IMR-90 (cell line): ENCODE measurements at regions not wholly inside any gene's neighbourhood (a gene's known extent, or its start where the extent isn't known, plus 50 kb on each side); places are given as distances from the start of the nearest gene placed in this dataset.

Source experiments
- CEBPB ChIP-seq: IDR thresholded peaks from 2 replicates; pipeline ENCODE4 v1.6.1; 2012; ENCODE audit warnings: low read depth, low read length, improper control_type of control experiment
- CHD1 ChIP-seq: IDR thresholded peaks from 2 replicates; pipeline ENCODE4 v1.6.1; 2012; ENCODE audit warnings: low read depth, low read length, improper control_type of control experiment
- CTCF ChIP-seq: conservative IDR thresholded peaks from 2 replicates; pipeline ENCODE4 v1.5.1; 2012; ENCODE audit warnings: mild to moderate bottlenecking, low read depth, low read length, improper control_type of control experiment
- FOS ChIP-seq: fragments of 150-350 bp; IDR thresholded peaks from 2 replicates; pipeline ENCODE4 v1.6.1; 2016; ENCODE audit warnings: low read depth, low read length
- MAFK ChIP-seq: IDR thresholded peaks from 2 replicates; pipeline ENCODE4 v1.6.1; 2012; ENCODE audit warnings: low read depth, low read length, improper control_type of control experiment
- NFE2L2 ChIP-seq: fragments of 150-350 bp; IDR thresholded peaks from 2 replicates; pipeline ENCODE4 v1.6.1; 2016; ENCODE audit warnings: low read depth, mild to moderate bottlenecking, low read length
- POLR2A ChIP-seq: IDR thresholded peaks from 2 replicates; pipeline ENCODE4 v1.6.1; 2012; ENCODE audit warnings: mild to moderate bottlenecking, low read depth, low read length
- RAD21 ChIP-seq: IDR thresholded peaks from 2 replicates; pipeline ENCODE4 v1.6.1; 2012; ENCODE audit warnings: low read length, improper control_type of control experiment
- RFX5 ChIP-seq: IDR thresholded peaks from 2 replicates; pipeline ENCODE4 v1.8.0; 2012; ENCODE audit warnings: low read depth, mild to moderate bottlenecking, low read length, moderate library complexity
- SMC3 ChIP-seq: fragments of 150-350 bp; IDR thresholded peaks from 2 replicates; pipeline ENCODE4 v1.6.1; 2016; ENCODE audit warnings: low read depth, mild to moderate bottlenecking, antibody characterized with exemption, low read length, moderate library complexity
- TF ChIP-seq, protein P1 (sequence below): fragments of 150-350 bp; IDR thresholded peaks from 2 replicates; pipeline ENCODE4 v1.6.1; 2017; ENCODE audit warnings: mild to moderate bottlenecking, antibody characterized with exemption, low read length, low read depth

DNA sequence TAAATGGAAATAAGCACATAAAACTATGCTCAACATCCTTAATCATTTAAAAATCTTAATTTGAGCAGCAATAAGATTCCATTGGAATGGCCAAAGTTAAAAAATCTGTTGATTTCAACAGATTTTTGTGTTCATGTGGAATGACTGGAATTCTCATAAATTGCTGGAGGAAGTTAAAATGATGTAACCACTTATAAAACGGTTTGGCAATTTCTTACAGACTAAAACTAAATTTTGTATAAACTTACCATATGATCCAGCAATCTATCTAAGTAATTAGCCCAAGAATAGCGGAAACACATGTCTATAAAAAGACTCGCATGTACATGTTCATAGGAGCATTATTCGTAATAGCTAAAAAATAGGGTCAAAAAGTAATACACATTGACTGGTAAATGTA, 1713.6 kb downstream of the SI start:
- TF ChIP-seq CTCF = no peak
- TF ChIP-seq POLR2A = no peak
- TF ChIP-seq, protein P1, sequence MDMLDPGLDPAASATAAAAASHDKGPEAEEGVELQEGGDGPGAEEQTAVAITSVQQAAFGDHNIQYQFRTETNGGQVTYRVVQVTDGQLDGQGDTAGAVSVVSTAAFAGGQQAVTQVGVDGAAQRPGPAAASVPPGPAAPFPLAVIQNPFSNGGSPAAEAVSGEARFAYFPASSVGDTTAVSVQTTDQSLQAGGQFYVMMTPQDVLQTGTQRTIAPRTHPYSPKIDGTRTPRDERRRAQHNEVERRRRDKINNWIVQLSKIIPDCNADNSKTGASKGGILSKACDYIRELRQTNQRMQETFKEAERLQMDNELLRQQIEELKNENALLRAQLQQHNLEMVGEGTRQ = no peak
- TF ChIP-seq CHD1 = no peak
- TF ChIP-seq MAFK = no peak
- no peak for TF ChIP-seq RAD21
- TF ChIP-seq FOS = no peak
- no peak for TF ChIP-seq SMC3
- TF ChIP-seq RFX5 = no peak
- TF ChIP-seq CEBPB = no peak
- TF ChIP-seq NFE2L2 = no peak
